HG02852 (cell line): ENCODE measurements at regions not wholly inside any gene's neighbourhood (a gene's known extent, or its start where the extent isn't known, plus 50 kb on each side); places are given as distances from the start of the nearest gene placed in this dataset.
"Not testable (repeated sequence)": the region's sequence is repeated elsewhere in the genome, so short reads cannot be mapped to it uniquely, and the experiment has no call there.

Source experiments
- ATAC-seq: cut with Tn5 transposase; IDR thresholded peaks from one replicate; pipeline ENCODE4 v1.9.1; 2021; ENCODE audit warnings: mild to moderate bottlenecking, moderate library complexity; ENCODE audit not compliant: unreplicated experiment

GRCh38 chr1:98145655-98146054 is 224.8 kb upstream of the DPYD start:
- ATAC-seq, result no peak

GRCh38 chr1:98143403-98143802 is 222.6 kb upstream of the DPYD start:
- no peak for ATAC-seq

- no peak for ATAC-seq
Measured at GRCh38 chr1:98133131-98133530, 212.3 kb upstream of the DPYD start.

DNA sequence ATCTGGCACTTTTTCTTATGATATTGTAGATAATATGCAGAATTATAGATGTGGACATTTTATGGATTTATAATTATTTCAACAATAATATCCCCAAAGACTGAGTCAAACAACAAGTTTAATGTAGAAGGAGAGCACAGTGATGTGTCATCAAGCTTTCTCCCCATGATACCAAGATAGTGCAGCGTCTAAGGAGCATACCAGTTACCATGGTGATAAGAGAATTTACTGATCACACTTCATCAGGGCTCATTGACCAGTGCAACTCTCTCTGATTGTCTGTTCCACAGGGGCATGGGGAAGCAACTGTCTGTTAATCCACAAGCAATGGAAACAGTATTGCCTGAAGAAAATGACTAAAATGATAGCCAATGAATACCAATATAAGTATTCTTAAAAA is 209.6 kb upstream of the DPYD start:
- no peak for ATAC-seq

DNA sequence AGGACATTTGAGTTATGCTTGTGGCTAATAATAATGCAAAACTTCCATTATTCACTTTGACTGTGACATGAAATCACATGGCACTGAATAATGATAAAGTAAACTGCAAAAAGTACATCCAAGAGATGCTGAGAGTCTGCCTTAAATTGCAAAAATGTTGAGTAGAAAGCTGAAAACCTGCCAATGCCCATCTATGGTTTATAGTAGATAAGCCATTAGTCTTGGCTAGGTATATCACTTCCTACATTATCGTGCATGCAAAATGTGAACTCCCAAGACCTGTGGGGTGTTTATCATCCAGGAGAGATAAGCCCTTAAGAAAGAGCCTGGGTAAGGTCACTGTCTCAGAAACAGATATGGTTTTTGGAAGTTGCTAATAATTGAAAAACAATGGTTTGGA is 208.7 kb upstream of the DPYD start:
- ATAC-seq, result no peak

DNA sequence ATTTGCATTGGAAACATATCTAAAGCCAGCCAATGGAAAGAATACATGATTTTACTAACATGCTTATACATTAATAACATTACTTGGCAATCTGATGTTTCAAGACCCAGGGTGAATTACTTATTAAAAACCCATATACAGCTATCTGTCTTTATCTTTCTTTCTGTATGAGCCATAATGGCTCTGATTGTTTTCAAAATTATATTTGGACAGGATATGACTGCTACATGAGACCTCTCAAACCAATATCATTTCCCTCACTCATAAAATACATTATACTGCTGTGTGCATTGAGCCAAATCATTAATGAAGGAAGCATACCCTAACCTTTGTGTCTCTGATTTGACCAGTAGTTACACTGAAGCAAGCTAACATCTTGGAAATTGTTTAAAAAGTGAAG is 205.9 kb upstream of the DPYD start:
- ATAC-seq, result no peak

DNA sequence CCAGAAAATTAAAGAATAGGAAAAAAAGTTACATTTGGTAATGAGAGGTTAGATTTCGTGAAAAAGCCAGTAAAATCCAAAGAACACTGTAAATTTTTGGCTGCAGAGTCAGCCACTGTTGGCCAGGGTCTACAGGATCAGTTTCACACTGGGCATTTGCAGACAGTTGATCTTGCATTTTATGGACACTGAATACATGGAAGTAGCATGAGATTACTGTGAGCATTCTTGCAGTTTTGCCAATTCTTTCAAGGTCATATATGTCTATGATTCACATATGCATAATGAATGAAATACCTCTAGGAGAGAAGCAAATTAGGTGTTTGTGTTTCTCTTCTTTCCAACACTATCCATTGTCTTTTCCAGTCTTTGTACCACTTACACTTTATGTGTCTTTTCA is 200.8 kb upstream of the DPYD start:
- no peak for ATAC-seq

DNA sequence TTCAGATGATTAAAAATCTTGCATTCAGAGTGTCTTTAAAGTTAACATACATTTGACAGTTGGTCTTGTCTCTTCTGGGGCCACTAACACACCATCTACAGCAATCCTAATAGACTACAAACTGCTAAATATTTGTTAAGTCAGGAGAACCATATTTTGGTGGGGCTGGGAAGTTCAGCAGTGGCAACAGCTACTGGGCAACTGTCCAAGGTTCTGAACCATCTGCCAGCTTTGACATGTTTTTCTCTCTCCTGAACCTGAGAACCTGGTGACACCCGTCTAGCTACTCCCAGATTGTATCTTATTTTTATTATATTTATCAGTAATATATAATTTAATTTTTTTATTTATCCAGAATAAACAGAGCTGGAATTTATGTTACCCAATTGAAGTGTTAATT is 199.0 kb upstream of the DPYD start:
- ATAC-seq, result no peak

DNA sequence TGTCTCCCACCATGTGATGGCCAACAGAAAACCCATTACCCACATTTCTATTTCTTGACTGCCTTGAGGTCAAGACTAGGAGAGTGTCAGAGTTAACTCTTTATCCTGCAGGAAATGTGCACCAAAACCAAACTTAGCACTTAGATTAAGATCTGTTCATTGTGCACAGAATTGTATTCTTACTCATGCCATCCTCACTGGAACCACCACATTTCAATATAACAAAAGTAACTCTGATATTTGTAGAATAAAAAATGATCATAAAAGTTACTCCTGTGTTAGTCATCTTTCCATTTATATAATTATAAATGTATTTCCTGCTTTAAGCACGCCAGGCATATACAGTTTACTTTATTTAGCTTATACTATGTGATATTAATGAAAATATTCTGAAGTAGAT is 193.0 kb upstream of the DPYD start:
- ATAC-seq, result no peak

GRCh38 chr1:98112626-98113025 is 191.8 kb upstream of the DPYD start:
- no peak for ATAC-seq

DNA sequence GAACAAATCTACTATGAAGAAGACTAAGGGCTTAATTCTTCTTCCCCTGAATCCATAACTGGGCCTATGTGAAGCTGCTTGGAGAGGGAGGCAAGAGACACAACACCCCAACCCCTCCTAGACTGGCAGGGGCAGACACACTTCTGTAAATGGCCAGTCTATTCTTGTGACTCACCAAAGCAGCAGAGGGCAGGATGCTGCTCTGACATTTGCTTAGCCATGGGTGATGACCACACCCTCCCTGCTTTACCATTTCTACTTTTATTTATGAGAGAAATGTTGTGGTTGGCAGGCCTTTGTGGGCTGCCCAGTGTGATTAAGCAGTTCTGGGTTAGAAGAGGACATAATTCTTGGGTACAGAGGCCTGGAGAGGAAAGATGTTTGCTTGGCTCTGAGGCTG is 189.8 kb upstream of the DPYD start:
- ATAC-seq, result no peak

- ATAC-seq, result not testable (repeated sequence)
Measured at GRCh38 chr1:98108378-98108777, 187.5 kb upstream of the DPYD start.

GRCh38 chr1:98107256-98107655 is 186.4 kb upstream of the DPYD start:
- no peak for ATAC-seq

DNA sequence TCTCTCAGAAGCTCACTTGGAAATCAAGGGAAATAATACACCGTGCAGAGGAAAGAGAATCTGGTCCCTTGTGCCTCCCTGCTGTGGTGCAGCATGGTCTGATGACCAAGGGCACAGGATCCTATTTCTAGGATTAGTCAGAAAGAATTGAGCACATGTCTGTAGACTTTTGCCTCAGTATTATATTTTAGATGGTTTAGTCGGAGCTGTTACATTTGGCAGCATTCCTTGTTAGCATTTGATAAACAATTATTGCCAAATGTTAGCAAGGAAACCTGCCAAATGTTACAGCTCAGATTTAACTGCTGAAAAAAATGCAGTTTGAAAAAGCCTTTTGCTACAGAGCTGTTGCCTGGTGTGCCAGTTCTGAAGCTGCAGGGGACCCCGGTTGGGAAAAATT is 183.5 kb upstream of the DPYD start:
- no peak for ATAC-seq

DNA sequence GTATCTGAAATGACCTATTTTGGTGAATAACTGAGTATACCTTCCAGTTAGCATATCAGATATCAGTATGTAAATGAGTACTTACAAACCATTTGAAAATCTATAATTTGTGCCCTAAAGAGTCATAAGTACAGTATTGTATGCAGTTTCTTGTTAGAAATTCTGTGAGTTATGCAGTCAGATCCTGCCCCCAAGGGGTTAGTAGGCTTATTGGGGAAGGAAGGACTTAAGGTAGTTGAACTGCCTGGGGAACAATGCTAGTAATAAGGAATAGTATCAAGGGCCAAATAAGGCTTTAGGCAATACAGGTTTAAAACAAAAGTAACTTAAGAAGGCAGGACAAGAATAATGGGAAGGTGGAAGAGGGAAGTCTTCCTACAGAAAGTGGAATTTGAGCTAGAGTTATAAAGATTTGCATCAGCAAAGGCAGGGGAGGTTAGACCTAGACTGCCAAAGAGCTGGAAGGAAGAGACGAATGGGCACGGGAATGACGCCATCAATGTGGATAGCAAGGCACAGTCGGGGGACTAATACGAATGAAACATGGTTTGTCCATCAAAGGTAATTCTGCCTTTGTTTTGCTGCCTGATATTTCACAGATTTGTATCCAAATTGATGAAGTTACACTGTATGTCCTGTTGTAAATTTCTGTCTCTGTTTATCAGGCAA is 182.9 kb upstream of the DPYD start:
- no peak for ATAC-seq

DNA sequence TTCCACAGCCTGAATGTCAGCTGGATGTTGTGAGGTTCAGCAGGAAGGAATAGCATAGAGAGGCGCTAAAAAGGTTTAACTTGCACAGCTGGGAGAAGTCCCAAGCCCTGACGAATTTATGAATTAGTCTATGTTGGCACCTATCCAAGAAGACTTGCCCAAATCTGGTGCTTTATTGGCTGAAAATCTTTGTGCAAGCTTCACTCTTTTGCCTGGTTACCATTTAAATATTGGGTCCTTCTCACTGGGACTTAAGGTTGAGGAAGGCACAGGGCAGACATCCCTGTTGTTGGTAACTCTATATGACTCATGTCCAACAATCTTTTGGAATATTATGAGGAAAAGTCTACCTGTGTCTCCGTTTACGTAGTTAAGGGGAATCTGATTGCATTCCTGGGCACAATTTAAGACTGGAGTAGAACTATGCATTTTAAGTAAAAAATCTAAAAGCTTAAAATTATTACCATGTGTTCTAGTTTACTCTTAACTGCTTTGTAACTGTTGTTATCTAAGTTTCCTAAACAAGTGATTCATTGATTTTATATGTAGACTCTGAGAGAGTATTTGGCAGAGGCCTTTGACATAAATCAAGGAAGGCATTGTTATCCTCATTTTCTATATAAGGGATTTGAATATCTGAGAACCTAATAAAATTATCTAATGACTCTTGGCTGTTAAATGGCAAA is 181.7 kb upstream of the DPYD start:
- ATAC-seq, result no peak

DNA sequence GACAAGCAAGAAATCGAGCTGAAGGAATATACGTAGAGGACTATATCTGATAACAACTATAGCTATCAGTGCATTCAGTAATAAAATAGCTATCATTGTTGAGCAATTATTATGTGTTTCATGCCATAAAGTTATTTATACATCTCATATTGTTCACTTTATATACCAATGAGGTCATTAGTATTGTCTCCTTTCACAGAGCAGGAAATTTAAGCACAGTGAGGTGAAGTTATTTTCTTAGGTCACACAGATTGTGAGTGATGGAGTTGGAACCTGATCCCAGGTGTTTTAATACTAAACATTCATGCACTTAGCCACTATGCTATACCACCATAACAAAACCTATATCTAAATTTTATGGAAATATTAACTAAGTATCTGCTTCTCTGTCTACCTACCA is 180.5 kb upstream of the DPYD start:
- no peak for ATAC-seq

DNA sequence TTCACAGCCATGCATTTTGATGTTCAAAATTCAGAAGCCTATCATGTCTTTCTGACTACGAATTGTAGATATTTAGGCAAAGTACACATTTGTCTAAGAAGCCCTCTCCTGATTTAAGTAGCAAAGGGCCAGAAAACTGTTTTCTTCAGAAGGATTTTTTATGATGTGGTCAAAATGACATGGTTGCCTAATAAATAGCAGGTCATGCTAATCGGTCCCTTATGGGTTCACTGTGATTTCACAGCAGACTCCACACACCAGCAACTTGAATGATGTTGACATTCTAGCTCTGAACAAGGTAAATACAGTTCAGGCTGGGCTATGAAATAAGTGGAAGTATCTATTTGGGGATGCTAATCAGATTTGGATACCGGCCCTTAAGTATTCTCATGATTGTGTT is 178.7 kb upstream of the DPYD start:
- no peak for ATAC-seq

GRCh38 chr1:98098473-98098872 is 177.6 kb upstream of the DPYD start:
- no peak for ATAC-seq

- no peak for ATAC-seq
Measured at GRCh38 chr1:98090351-98090750, 169.5 kb upstream of the DPYD start.

GRCh38 chr1:98088381-98088780 is 167.5 kb upstream of the DPYD start:
- ATAC-seq, result no peak

DNA sequence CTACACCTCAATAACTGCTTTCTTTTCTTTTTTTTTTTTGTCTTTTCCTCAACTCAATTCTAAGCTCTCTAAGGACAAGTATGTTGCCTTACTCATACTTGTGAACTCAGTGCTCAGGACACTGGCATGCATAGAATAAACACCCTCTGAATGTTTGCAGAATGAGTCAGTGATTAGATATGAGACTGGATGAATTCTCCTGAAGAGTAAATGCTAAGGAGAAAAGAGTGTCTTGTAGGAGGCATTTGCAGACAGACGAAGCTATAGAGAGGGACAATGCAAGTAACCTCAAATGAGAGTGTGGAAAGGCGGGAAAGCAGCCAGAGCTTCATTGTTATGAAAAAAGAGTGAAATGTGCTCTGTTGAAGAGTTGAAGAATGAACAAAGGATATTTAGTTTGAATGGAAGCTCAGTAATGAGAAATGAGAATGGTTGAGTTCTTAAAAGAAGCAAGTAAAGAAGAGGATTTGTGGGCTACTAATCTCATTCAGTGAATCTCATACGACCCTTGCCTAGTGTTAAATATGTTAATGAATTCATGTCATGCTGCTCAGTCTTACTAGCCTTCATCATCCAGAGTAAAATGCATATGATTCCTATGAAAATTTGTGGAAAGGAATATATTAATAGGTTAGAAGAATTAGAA is 166.1 kb upstream of the DPYD start:
- no peak for ATAC-seq
